ENCODE measurements at regions not wholly inside any gene's neighbourhood (a gene's known extent, or its start where the extent isn't known, plus 50 kb on each side); places are given as distances from the start of the nearest gene placed in this dataset.

DNA sequence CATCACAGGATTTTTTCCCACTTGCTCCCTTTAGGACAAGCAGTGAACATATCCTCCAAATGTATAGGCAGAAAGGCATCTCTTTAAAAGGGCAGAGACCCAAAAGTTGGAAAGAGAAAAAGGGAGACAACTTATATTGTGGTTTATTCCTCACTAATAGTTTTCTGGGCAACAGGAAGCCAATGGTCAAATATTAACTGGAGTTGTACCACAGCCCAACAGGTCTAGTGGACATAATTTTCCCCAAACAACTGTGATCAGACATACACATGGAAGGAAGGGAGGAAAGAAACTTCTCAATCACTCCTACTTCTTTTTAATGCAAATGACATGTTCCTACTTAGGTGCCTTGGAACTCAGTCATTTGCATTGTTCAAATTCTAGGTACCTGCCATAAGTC lies 78.4 kb downstream of the SOX9 start:
- no peak for DNase-seq (ENCODE audit: low read depth, low spot score)
- no TSS peak for BruUV-seq (replicated peaks)
- TF ChIP-seq, protein P1, sequence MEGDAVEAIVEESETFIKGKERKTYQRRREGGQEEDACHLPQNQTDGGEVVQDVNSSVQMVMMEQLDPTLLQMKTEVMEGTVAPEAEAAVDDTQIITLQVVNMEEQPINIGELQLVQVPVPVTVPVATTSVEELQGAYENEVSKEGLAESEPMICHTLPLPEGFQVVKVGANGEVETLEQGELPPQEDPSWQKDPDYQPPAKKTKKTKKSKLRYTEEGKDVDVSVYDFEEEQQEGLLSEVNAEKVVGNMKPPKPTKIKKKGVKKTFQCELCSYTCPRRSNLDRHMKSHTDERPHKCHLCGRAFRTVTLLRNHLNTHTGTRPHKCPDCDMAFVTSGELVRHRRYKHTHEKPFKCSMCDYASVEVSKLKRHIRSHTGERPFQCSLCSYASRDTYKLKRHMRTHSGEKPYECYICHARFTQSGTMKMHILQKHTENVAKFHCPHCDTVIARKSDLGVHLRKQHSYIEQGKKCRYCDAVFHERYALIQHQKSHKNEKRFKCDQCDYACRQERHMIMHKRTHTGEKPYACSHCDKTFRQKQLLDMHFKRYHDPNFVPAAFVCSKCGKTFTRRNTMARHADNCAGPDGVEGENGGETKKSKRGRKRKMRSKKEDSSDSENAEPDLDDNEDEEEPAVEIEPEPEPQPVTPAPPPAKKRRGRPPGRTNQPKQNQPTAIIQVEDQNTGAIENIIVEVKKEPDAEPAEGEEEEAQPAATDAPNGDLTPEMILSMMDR (IDR thresholded peaks at IDR 0.05; ENCODE audit: extremely low read depth in 1 of 2, insufficient read depth in 1 of 2, low read depth in 1 of 2, low read length in 2 of 2), result no peak
- CTCF ChIA-PET, result no interaction called here
- dilution Hi-C loops (cut with MboI; ENCODE audit: extremely low pct_ligation_motif_present, low sequenced_read_pairs), result no loop called here
- no peaks in the 10 kb centered on the region for H3K9me1 ChIP-seq (replicated peaks; ENCODE audit: control insufficient read depth, extremely low read depth, insufficient read depth, low read length)
- no peaks in the 10 kb centered on the region for H3K36me3 ChIP-seq (ENCODE audit: control insufficient read depth in 2 of 2, extremely low read depth in 1 of 2, insufficient read depth in 2 of 2, low read length in 2 of 2)
- H4K20me1 ChIP-seq (replicated peaks; ENCODE audit: control insufficient read depth, extremely low read depth, insufficient read depth, low read length), result no peaks in the 10 kb centered on the region
- no peak overlapping the region for H3K9ac ChIP-seq (replicated peaks; ENCODE audit: extremely low read depth, insufficient read depth, low read length)
- H2AFZ ChIP-seq (ENCODE audit: low read depth, low read length), result no peak overlapping the region
- POLR2A ChIA-PET, result no interaction called here
- H3K27me3 ChIP-seq (ENCODE audit: control insufficient read depth in 2 of 2, insufficient read depth in 2 of 2, low read length in 2 of 2), result no peaks in the 10 kb centered on the region
- no peaks in the 10 kb centered on the region for H3K4me1 ChIP-seq (ENCODE audit: control insufficient read depth, extremely low read depth, insufficient read depth, low read length)
- no peak overlapping the region for H3K4me3 ChIP-seq (replicated peaks in 1 of 3; ENCODE audit: insufficient read depth in 1 of 3, low read depth in 1 of 3, low read length in 3 of 3)
- H3K9me3 ChIP-seq (replicated peaks; ENCODE audit: control insufficient read depth, insufficient read depth, low read length), result no peaks in the 10 kb centered on the region
- H3K4me2 ChIP-seq (ENCODE audit: insufficient read depth, low read length), result no peak overlapping the region
- intact Hi-C loops (cut with micrococcal nuclease), result no loop called here
- H3K79me2 ChIP-seq (ENCODE audit: control insufficient read depth, insufficient read depth, low read length), result no peaks in the 10 kb centered on the region
- FAIRE-seq, result no peak
- no peak overlapping the region for H3K27ac ChIP-seq (ENCODE audit: insufficient read depth, low read depth, low read length)

DNA sequence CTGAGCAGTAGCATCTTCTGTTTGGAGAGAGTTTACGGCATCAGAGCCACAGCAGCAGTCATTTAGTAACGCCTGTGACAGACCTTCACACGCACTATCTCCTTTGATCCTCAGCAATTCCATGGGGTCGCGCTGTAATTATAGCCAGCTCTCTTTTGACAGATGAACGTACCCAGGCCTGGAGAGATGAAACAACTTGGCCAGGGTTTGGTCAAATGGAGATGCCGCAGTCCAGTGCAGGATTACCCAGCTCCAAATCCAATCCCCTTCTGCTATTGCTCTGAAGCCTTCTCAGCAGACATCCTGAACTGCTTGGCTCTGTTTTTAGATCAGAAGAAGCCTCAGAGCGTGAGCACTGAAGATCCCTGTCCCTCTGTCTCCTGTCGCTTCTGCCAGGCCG lies 83.9 kb downstream of the SOX9 start:
- Histone ChIP-seq H3K27me3 (ENCODE audit: control insufficient read depth in 2 of 2, insufficient read depth in 2 of 2, low read length in 2 of 2) (no peaks in the 10 kb centered on the region), H3K9me1 (replicated peaks; ENCODE audit: control insufficient read depth, extremely low read depth, insufficient read depth, low read length) (no peaks in the 10 kb centered on the region), H4K20me1 (replicated peaks; ENCODE audit: control insufficient read depth, extremely low read depth, insufficient read depth, low read length) (no peaks in the 10 kb centered on the region), H3K4me1 (ENCODE audit: control insufficient read depth, extremely low read depth, insufficient read depth, low read length) (no peaks in the 10 kb centered on the region), H2AFZ (ENCODE audit: low read depth, low read length) (no peak overlapping the region), H3K9me3 (replicated peaks; ENCODE audit: control insufficient read depth, insufficient read depth, low read length) (peaks cover 2% of the 10 kb centered on the region), H3K79me2 (ENCODE audit: control insufficient read depth, insufficient read depth, low read length) (no peaks in the 10 kb centered on the region), H3K4me2 (ENCODE audit: insufficient read depth, low read length) (no peak overlapping the region), H3K9ac (replicated peaks; ENCODE audit: extremely low read depth, insufficient read depth, low read length) (no peak overlapping the region), H3K27ac (ENCODE audit: insufficient read depth, low read depth, low read length) (no peak overlapping the region), H3K4me3 (replicated peaks in 1 of 3; ENCODE audit: insufficient read depth in 1 of 3, low read depth in 1 of 3, low read length in 3 of 3) (no peak overlapping the region), H3K36me3 (ENCODE audit: control insufficient read depth in 2 of 2, extremely low read depth in 1 of 2, insufficient read depth in 2 of 2, low read length in 2 of 2) (no peaks in the 10 kb centered on the region)
- dilution Hi-C loops (cut with MboI; ENCODE audit: extremely low pct_ligation_motif_present, low sequenced_read_pairs) (no loop called here), intact Hi-C loops (cut with micrococcal nuclease) (no loop called here)
- TF ChIP-seq MYC (IDR thresholded peaks at IDR 0.05; ENCODE audit: low read depth, low read length) (no peak), GATA2 (IDR thresholded peaks at IDR 0.05; ENCODE audit: insufficient read depth, insufficient read length, low read depth, low read length) (no peak), FOS (IDR thresholded peaks at IDR 0.05; ENCODE audit: borderline replicate concordance, insufficient read depth, low read length) (no peak), POLR2AphosphoS5 (IDR thresholded peaks at IDR 0.05; ENCODE audit: insufficient read depth, low read depth, low read length) (no peak), JUN (IDR thresholded peaks at IDR 0.05; ENCODE audit: borderline replicate concordance, insufficient read depth, insufficient read length, low read depth) (no peak)
- TF ChIP-seq, protein P1 (IDR thresholded peaks at IDR 0.05; ENCODE audit: extremely low read depth in 1 of 2, insufficient read depth in 1 of 2, low read depth in 1 of 2, low read length in 2 of 2), result no peak
- BruUV-seq (replicated peaks), result no TSS peak
- POLR2A ChIA-PET, result no interaction called here
- DNase-seq (ENCODE audit: low read depth, low spot score) (no peak), FAIRE-seq (no peak)
- CTCF ChIA-PET, result no interaction called here
